Stimulated activated CD4-positive, alpha-beta T cell treated with anti-CD3 and anti-CD28 coated beads, Interleukin-2, amount 100 ng/mL, for 4 hours (primary cell): ENCODE measurements at regions not wholly inside any gene's neighbourhood (a gene's known extent, or its start where the extent isn't known, plus 50 kb on each side); places are given as distances from the start of the nearest gene placed in this dataset.

Experiments
- DNase-seq: peaks from one replicate; pipeline ENCODE4 v3.0.0-alpha.2; 2020; ENCODE audit warnings: low read depth

DNA sequence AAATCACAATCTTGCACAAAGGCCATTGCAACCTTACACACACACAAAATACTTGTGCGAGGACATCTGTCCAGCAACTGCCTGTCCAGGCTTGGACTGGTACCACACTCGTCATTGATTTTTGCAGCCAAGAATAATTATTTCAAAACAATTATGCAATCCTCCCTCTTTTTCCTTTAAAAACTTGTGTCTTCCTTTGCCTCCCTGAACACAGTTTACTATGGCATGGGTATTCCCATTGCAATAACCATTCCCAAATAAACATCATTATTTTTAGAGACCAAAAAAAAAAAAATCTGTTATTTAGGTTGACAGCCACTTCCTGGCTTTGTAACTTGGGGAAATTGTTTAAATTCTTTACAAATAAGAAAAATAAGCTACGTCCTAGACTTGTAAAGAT, 54.0 kb downstream of the C11orf91 start:
- DNase-seq: no peak

DNA sequence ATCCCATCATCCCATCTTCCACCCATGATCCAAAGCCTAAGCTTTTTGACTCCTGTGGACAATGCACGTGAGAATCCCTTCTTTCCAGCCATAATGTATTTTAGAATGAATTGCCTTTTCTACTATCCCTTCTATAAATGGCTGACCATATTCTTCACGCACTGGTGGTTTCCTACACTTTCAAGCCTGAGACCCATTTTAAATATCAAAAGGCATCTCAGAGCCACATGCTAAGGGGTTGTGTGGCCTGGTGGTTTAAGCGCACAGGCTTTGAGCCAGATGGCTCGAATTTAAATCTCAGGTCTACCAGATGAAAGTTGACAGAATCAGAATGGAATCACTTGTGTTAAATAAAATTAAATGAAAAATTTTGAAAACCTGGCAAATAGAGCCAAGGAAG, 54.5 kb downstream of the C11orf91 start:
- DNase-seq: no peak

DNA sequence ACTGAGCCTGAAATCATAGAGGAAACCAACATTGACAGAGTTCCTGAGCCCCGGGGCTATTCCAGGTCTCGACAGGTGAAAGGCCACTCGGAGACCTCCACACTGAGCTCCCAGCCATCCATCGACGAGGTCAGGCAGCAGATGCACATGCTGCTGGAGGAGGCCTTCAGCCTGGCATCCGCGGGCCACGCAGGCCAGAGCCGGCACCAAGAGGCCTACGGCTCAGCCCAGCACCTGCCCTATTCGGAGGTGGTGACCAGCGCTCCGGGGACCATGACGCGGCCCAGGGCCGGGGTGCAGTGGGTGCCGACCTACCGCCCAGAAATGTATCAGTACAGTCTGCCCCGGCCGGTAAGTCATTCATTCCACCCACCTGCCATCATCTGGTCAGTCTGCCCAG, 54.9 kb downstream of the C11orf91 start:
- no peak for DNase-seq

DNA sequence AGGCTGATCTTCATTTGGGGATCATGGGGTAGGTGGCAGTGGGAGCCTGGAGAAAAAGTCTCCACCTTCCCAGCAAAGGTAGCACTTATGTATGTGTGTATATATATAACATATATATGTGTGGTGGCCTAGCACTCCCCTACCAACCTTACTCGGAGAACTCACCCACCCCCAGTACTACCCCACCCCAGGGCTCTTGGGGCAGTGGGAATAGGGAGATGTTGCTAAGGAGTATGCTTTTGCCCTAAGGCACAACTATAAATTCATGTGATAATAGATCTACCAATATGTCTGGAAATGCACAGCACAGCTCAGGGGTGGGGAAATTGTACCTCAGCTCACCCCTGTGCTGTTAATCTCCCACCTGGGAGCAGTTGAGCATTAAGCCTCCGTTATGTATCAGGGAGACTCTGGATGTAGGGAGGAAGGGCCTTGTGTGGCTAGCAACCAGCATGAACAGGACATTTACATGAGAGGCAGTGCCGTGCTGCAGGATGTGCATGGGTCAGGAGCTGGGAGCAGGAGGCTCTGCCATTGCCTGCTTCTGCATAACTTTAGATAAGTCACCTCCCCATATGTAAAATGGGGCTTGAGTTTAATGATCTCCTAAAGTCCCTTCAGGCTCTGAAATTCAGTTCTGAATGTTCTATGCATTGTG, 57.3 kb downstream of the C11orf91 start:
- no peak for DNase-seq

DNA sequence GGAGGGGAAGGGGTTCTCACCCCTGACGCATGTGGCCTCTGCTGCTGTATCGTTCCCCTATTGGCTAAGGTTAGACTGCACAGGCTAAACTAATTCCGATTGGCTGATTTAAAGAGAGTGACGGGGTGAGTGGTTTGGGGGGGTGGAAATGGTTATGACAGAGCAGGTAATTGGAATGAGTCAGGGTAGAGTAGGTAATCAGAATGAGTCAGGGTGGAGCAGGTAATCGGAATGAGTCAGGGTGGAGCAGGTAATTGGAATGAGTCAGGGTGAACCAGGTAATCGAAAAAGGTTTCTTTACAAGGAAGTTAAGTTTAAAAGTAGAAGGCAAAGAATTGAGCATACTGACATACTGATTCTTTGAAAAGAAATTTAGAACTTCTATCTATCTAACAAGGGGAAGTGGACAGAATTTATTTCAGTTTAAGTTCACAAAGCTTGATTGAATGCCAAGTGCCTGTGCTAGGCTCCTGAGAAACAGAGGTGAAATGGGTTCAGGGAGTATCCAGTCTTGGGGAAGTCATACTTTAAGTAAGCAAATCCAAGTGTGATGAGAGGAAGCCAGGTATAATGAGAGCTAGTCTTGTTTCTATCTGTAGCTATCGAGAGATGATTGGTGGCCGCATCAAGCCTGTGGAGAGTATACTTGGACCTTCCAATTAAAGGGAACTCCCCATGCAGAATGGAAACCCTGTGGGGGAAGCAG, 58.0 kb downstream of the C11orf91 start:
- no peak for DNase-seq

DNA sequence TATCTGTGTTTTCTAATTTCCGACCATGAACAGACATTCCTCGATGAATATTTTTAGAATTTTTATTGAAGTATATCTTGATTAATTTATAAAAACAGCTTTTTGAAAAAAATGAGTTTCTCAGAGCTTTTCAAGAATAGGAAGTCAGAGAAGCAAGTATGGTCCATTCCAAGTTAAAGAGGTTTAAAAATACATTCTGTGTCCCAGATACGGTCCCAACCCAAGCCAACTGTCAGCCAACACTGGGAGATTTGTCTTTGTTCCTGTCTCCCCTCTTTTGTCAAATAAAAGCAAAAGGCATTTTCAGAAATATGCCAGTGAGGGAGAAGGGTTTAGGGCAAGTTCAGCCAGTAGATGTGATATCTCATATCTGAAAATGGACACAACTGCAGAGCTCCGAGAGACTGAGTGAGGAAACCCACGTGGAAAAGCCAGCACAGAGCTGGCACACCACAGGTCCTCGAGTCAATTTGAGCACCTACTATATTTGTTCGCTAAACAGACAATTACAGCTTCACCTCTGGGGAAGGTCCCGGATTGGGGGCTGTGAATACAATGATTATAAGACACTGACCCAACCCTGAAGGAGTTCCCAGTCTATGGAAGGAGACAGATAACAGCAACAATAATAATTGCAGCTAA, 59.8 kb downstream of the C11orf91 start:
- DNase-seq: no peak

DNA sequence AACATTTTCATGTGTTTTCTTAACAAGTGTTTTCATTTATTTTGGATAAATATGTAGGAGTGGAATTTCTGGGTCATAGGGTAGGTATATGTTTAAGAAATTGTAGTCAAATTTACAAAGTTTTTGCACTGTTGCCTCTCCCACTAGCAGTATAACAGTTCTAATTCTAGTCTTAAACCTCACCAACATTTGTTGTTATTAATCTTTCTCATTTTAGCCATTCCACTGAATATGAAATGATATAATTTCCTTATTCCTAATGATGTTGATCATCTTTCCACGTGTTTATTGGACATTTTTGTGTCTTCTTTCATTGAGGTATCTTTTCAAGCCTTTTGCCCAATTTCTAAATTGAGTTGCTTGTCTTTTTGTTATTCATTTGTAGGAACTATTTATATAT, 62.0 kb downstream of the C11orf91 start:
- DNase-seq: no peak

DNA sequence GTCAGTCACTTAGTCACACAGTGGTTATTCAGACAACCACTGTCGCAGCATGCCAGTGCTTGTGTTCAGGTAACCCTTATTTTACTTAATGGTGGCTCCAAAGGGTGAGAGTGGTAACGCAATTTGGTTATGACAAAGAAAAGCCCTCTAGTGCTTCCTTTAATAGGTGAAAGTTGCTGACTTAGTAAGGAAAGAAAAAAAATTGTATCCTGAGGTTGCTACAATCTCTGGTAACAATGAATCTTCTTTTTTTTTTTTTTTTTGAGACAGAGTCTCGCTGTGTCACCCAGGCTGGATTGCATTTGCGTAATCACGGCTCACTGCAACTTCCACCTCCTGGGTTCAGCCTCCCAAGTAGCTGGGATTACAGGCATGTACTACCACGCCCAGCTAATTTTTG, 64.5 kb downstream of the C11orf91 start:
- DNase-seq: no peak

DNA sequence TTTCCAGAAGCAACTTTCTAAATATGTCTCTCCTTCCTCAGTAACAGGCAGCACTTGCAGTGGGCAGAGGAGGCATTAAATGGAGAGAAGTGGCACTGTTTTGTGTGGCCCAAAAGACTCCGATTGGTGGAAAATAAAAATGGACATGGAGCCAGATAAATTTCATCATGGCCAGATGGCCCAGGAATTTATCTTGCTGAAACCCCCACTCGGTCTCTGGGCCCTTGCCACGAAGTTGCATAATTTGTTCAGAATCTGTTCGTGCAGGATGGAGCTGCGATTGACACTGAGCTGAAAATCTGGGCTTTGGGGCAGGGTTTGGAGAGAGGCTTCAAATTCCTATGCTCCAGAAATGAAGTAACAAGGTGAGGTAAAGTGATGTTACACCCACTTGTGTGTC, 65.5 kb downstream of the C11orf91 start:
- DNase-seq: no peak

DNA sequence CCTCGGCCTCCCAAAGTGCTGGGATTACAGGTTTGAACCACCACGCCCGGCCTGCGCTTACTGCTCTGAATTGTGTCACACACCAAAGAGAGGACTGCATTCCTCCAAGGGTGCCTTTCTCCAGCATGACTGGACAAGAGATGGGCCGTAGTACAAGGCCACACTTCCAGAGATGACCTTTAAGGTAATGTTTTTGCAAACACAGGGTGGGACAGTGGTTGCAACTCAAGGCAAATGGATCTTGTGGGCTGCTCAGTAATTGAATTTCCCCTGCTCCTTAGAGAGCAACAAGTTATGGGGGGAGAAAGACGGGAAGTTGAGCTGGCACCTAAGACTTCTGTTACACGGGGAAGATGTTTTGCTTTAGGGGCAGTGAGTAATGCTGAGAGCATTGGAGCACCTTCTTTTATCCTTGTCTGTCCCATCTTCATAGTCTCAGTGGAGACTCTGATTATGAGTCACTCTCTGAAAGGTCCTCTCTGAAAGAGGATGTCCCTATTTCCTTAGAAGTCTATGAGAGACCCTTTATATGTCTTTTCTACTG, 66.3 kb downstream of the C11orf91 start:
- no peak for DNase-seq

DNA sequence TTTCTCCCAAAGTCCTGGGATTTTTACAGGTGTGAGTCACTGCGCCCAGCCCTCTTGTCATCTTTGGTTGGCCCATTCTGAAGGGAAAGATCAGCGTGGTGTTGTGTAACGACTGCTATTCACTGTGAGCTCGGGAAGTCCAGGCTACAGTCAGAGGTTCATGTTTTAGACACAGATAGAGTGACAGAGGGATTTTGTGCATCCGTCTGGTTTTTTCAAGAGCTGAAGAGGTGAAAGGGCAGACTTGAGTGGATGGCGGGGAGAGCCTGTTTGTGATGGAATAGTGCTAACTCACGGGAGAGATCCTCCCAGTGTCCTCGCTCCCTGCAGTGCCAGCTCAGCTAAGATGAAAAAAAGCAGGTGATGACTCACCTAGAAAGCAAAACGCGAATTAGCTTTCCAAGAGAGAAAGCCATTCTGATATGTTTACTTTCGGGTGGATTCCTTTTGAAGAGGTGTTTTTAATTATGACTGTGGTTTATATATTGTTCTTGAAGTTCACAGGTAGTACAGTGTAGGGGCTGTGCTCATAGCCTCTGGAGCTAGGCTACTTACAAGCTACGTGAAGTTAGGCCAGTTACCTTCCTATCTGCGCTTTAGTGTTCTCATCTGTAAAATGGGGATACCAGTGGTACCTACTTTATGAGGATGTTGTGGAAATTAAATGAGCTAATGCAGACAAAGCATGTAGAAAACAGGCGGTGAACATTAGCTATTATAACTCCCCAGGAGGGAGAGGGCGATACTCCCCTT, 67.2 kb downstream of the C11orf91 start:
- no peak for DNase-seq

DNA sequence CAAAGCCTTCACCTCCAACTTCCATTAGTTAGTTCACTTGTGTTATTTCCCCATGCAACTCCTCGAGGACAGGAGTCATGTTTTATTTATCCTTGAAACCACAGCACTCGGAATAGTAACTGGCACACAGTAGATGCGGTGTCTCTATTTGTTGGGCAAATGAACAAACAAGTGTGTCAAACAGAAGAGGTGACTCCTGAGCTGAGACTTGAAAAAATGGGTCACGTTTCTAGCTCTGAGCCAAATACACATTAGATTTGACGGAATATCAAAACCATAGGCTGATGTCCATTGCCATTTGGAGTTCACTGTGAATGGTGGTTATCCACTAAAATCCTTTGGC, 68.9 kb downstream of the C11orf91 start:
- DNase-seq: no peak

DNA sequence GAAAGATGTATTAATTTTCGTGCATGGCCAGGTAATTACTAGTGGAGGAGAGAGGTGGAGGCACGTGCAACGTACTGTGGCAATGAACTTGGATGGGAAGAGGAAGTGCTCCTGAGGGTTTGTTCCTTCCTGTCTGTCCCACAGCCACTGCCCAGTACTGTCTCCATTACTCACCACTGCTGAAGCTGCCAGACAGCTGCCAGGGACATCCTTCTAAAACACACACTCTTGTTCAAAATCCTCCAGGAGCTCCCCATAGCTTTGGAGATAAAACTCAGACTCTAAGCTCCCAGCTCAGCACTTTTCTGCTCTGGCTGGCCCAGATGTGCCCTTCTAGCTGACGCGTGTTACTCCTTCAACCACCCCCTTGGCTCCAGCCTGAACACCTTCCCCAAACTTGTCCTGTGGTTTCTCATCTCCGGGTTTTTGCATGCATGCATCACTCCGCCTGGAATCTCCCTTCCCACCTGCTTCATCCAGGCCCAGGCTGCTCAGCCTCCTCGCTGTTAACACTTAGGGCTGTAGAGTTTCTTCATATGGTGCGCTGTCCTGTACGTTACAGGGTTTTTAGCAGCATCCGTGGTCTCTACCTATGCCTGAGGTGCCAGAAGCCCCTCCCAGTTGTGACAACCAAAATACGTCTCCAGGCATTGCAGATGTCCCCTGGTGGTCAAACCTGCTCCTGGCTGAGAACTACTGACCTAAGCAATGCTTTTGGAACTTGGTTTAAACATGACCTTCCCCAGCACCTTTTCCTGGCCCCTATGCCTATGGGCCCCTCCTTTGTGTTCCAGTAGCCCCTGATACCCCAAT, 69.5 kb downstream of the C11orf91 start:
- DNase-seq: no peak

DNA sequence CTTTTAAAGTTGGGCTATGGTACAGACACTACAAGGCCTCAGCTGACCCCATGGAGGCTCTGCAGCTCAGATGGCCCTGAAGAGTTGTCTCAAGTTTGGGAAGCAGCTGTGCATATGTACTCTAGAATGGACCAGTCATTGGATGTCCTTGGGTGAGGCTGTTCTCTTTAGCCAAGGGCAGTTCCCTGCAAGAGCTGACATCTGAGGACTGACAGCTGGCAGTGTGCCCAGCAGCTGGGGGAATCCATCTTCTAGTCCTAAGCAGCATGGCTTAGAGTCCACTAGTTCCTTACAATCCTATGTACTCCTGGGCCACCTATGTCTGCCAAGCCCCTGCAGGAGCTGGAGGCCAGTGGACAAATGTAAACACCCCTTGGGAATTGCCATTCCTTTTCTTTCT, 76.5 kb downstream of the C11orf91 start:
- DNase-seq: no peak

DNA sequence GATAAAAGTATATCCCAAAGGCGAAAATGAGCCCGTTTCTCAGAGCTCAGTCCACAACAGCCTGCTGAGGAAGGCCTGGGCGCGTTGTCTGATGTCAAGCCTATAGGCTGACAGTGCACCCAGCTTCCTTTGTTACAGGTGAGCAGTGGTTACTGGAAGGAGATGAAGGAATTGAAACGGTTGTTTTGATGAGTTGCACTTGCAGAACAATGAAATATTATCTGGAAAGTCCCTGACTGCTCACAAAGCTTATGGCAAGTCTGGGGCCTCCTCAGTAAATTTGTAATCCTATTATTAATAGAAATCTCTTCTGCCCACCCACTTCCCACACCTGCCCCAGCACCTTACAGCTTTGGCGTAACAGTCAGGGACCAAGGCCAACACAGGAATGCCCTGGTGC, 77.8 kb downstream of the C11orf91 start:
- no peak for DNase-seq

DNA sequence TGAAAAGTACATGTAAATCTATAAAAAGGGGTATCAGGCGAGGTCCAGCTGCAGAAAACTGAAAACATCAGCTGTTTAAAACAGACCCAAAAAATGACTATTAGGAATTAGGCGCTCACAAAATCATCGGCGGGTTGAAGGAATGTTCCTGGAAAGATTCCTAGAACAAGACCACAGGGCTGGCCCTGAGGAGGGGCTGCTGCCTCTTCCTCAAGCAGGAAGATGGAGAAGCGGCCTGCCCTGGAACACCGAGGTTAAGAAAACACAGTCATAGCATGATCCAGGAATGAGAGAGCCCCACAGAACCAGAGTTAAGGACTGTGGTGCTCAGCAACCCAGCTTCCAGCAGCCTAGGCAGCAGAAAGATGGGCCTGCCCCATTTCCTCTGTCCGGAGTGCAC, 78.4 kb downstream of the C11orf91 start:
- DNase-seq: no peak

DNA sequence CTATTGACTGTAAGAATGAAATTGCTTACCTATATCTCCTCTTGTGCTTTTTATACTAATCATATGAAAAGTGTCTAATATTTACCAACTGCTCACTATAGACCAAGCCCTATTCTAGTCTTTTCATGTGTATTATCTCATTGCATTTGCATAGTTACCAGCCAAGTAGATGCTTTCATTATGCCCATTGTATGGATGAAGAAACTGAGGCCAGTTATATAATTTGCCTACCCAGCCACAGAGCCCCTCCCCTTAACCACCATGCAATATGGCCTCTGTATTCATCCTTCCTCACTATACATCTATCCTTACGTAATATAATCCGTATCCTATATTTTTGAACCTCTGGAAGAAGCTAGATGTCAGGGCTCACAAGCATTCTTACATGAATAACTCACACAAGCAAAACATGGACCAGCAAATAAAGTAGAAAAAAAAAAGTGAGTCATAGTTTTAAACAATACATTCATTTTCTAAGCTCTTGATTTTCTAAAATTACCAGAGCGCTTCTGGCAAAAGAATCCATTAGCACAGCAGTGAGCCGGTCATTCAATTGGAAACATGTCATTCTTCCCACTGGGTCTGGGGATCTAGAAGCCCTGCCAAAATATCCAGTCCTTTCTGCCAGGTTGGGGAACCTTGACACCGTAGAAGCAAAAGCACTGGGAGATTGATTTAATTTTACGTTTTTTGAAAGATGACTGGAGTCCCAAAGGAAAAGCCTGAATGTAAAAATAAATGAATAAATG, 80.0 kb downstream of the C11orf91 start:
- no peak for DNase-seq

DNA sequence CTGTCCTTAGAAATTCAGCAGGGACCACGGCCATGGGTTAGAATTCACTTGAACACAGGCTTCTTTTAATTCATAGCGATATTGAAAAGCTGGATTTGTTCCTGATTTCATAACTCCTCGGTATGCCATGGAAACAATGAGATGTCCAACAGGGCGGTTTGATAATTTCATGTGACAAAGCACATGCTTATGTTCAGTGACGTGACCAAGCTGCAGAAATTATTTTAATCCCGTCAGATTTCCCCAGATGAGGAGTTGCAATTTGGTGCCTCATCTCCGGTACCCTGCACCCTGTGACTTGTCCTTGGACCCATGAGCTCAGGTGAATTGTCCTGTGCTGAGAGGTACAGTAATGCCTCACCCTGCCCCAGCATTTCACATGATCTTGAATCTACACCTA, 81.7 kb downstream of the C11orf91 start:
- DNase-seq: no peak

DNA sequence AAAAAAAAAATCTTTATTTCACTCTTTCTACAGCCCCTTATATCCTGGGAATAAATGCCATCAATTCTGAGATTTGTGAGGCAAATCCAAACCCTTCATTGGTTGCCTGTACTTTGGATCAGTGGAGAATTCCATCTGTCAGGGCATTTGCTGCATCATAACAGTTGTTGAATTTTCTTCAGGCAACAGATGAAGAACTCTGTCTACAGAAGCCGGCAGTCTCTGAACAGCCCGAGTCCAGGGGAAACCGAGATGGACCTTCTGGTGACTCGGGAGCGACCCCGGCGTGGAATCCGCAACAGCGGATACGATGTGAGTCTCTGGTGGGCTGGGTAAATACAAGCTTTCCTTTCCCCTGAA, 82.3 kb downstream of the C11orf91 start:
- DNase-seq: no peak

DNA sequence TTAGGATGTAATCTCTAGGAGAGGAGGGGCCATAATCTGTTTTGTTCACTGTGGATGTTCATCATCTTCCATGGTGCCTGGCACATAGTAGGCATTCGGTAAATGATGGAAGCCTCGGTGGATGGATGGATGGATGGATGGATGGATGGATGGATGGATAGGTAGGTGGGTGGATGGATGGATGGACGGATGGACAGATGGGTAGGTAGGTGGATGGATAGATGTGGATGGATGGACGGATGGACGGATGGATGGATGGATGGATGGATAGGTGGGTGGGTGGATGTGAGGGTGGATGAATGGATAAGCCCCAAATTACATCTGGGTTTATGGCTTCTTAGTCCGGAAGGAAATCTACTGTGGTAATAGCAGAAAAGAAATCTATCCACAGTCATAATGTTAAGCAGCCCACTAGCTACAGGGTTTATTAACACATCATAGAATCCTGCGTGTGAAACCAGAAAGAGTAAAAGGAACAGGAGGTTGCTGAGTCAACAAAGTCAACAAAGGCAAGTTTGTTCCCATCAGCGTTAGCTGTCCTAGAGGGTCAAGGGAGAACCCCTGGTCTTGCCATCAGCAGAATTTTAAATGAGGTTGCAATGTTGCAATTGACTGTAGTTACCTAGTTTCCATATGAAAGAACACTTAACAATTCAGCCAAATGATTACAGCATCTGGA, 82.8 kb downstream of the C11orf91 start:
- DNase-seq: no peak

DNA sequence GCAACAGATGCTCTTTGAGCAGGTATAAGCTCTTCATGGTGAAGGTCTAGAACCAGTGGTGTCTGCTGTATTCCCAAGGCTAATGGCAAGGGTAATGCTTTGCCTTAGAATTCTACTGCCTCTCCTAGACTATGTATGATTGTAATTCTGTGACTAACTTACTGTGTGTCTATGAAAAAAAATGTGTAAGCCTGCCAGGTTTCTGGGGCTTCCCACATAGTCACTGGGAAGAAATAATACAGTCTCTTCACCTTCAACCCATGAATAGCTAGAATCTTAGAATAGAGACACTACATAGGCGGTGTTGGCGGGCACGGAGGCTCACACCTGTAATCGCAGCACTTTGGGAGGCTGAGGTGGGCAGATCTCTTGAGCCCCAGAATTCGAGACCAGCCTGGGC, 84.1 kb downstream of the C11orf91 start:
- DNase-seq: no peak
